Mesendoderm (in vitro differentiated cells): ENCODE measurements at regions not wholly inside any gene's neighbourhood (a gene's known extent, or its start where the extent isn't known, plus 50 kb on each side); places are given as distances from the start of the nearest gene placed in this dataset.

Experiments used
- DNase-seq: peaks from one replicate; pipeline ENCODE4 v3.0.0; 2013
- H2AK5ac ChIP-seq: 2 replicates; pipeline ENCODE4 v1.6.1; 2013; ENCODE audit warnings: low read length, inconsistent platforms
- H2BK120ac ChIP-seq: 2 replicates; pipeline ENCODE4 v1.6.1; 2013; ENCODE audit warnings: low read depth, mild to moderate bottlenecking, low read length, moderate library complexity, mixed read lengths
- H2BK15ac ChIP-seq: replicated peaks from 2 replicates; pipeline ENCODE4 v1.6.1; 2013; ENCODE audit warnings: low read depth, mild to moderate bottlenecking, moderate library complexity
- H2BK5ac ChIP-seq: 2 replicates; pipeline ENCODE4 v1.6.1; 2013; ENCODE audit warnings: low read length, inconsistent platforms
- H3K18ac ChIP-seq: 2 replicates; pipeline ENCODE4 v1.6.1; 2013; ENCODE audit warnings: mild to moderate bottlenecking, low read length, mixed read lengths
- H3K23ac ChIP-seq: one replicate; pipeline ENCODE4 v1.6.1; 2013; ENCODE audit warnings: low read length
- H3K27ac ChIP-seq: 2 replicates; pipeline ENCODE4 v1.5.1; 2013; ENCODE audit warnings: low read depth, mild to moderate bottlenecking, inconsistent platforms, low read length, moderate library complexity
- H3K27me3 ChIP-seq: 2 replicates; pipeline ENCODE4 v1.6.1; 2013; ENCODE audit warnings: low read length, control low read depth, mild to moderate bottlenecking, inconsistent platforms; ENCODE audit not compliant: insufficient read depth, poor library complexity
- H3K36me3 ChIP-seq: 2 replicates; pipeline ENCODE4 v1.6.1; 2013; ENCODE audit warnings: low read length, inconsistent platforms; ENCODE audit not compliant: control insufficient read depth, insufficient read depth
- H3K4ac ChIP-seq: one replicate; pipeline ENCODE4 v1.6.1; 2013; ENCODE audit warnings: low read depth, mild to moderate bottlenecking, low read length, moderate library complexity
- H3K4me1 ChIP-seq: 2 replicates; pipeline ENCODE4 v1.6.1; 2013; ENCODE audit warnings: low read depth, low read length, inconsistent platforms; ENCODE audit not compliant: control insufficient read depth
- H3K4me2 ChIP-seq: 2 replicates; pipeline ENCODE4 v1.6.1; 2013; ENCODE audit warnings: low read length
- H3K4me3 ChIP-seq: 2 replicates; pipeline ENCODE4 v1.5.1; 2013; ENCODE audit warnings: mild to moderate bottlenecking, low read length
- H3K56ac ChIP-seq: one replicate; pipeline ENCODE4 v1.6.1; 2013; ENCODE audit warnings: low read length
- H3K79me1 ChIP-seq: 2 replicates; pipeline ENCODE4 v1.6.1; 2013; ENCODE audit warnings: low read length, inconsistent platforms
- H3K79me2 ChIP-seq: 2 replicates; pipeline ENCODE4 v1.6.1; 2013; ENCODE audit warnings: mild to moderate bottlenecking, low read length; ENCODE audit not compliant: control insufficient read depth, insufficient read depth
- H3K9ac ChIP-seq: 2 replicates; pipeline ENCODE4 v1.6.1; 2013; ENCODE audit warnings: low read length, inconsistent platforms
- H4K5ac ChIP-seq: one replicate; pipeline ENCODE4 v1.6.1; 2013; ENCODE audit warnings: low read length
- H4K8ac ChIP-seq: one replicate; pipeline ENCODE4 v1.6.1; 2013; ENCODE audit warnings: low read depth, mild to moderate bottlenecking, control low read depth, low read length, moderate library complexity
- WGBS: extraction: QIAGEN DNeasy Blood & Tissue Kit; methylation state at CpG from one replicate; pipeline ENCODE4 v1.1.7; 2013; ENCODE audit warnings: low lambda C conversion rate, missing lambda C conversion rate; ENCODE audit not compliant: insufficient coverage; ENCODE audit errors: extremely low coverage; 5-methylcytosine and 5-hydroxymethylcytosine counted together

GRCh38 chr9:74373348-74373747 is 123.8 kb upstream of the RORB start:
- no peak overlapping the region for H3K4me3 ChIP-seq
- no peak for DNase-seq
- no peak overlapping the region for H3K9ac ChIP-seq

GRCh38 chr9:74379718-74380117 is 117.4 kb upstream of the RORB start:
- Histone ChIP-seq H3K9ac (no peak overlapping the region), H2BK120ac (no peak overlapping the region), H3K18ac (no peak overlapping the region), H3K79me1 (no peaks in the 10 kb centered on the region), H2BK15ac (no peak overlapping the region), H3K23ac (no peak overlapping the region), H3K4ac (no peak overlapping the region), H3K27ac (no peak overlapping the region), H4K5ac (no peak overlapping the region), H2AK5ac (no peak overlapping the region), H3K79me2 (no peaks in the 10 kb centered on the region), H4K8ac (no peak overlapping the region), H3K4me1 (no peaks in the 10 kb centered on the region), H3K36me3 (no peaks in the 10 kb centered on the region), H2BK5ac (no peak overlapping the region), H3K4me2 (no peak overlapping the region), H3K4me3 (no peak overlapping the region), H3K27me3 (no peaks in the 10 kb centered on the region), H3K56ac (no peak overlapping the region)
- WGBS = no CpG with 5 or more reads among the region's 2 CpGs
- peak; percentile 86 for DNase-seq

More at GRCh38 chr9:74373348-74373747, 123.8 kb upstream of the RORB start:
- no peak overlapping the region for H4K5ac ChIP-seq
- H2BK120ac ChIP-seq = no peak overlapping the region
- no peak overlapping the region for H2BK5ac ChIP-seq
- no peaks in the 10 kb centered on the region for H3K4me1 ChIP-seq
- H3K18ac ChIP-seq = no peak overlapping the region
- no peaks in the 10 kb centered on the region for H3K27me3 ChIP-seq
- H3K36me3 ChIP-seq = no peaks in the 10 kb centered on the region
- no peak overlapping the region for H3K27ac ChIP-seq
- no peak overlapping the region for H3K4me2 ChIP-seq
- no peaks in the 10 kb centered on the region for H3K79me1 ChIP-seq
- H3K4ac ChIP-seq = no peak overlapping the region
- no peak overlapping the region for H2BK15ac ChIP-seq
- H3K56ac ChIP-seq = no peak overlapping the region
- H2AK5ac ChIP-seq = no peak overlapping the region
- H4K8ac ChIP-seq = no peak overlapping the region
- H3K79me2 ChIP-seq = no peaks in the 10 kb centered on the region
- H3K23ac ChIP-seq = no peak overlapping the region

GRCh38 chr9:74391816-74392215 is 105.3 kb upstream of the RORB start:
- H3K9ac ChIP-seq = no peak overlapping the region
- H3K79me1 ChIP-seq = no peaks in the 10 kb centered on the region
- H4K8ac ChIP-seq = no peak overlapping the region
- H4K5ac ChIP-seq = no peak overlapping the region
- no peaks in the 10 kb centered on the region for H3K36me3 ChIP-seq
- H3K4me2 ChIP-seq = no peak overlapping the region
- H2AK5ac ChIP-seq = no peak overlapping the region
- no peak overlapping the region for H3K27ac ChIP-seq
- no peak overlapping the region for H3K18ac ChIP-seq
- H3K4me3 ChIP-seq = no peak overlapping the region
- no peak overlapping the region for H2BK120ac ChIP-seq
- peak; percentile 40 for DNase-seq
- no peak overlapping the region for H2BK5ac ChIP-seq
- H3K23ac ChIP-seq = no peak overlapping the region
- H3K79me2 ChIP-seq = no peaks in the 10 kb centered on the region
- no peaks in the 10 kb centered on the region for H3K27me3 ChIP-seq
- H3K56ac ChIP-seq = no peak overlapping the region
- H3K4me1 ChIP-seq = no peaks in the 10 kb centered on the region
- H2BK15ac ChIP-seq = no peak overlapping the region
- H3K4ac ChIP-seq = no peak overlapping the region
- WGBS = no CpG with 5 or more reads among the region's 2 CpGs

GRCh38 chr9:74403581-74403980 is 93.6 kb upstream of the RORB start:
- Histone ChIP-seq H3K4me3 (no peak overlapping the region), H3K27ac (no peak overlapping the region), H2BK120ac (no peak overlapping the region), H3K18ac (no peak overlapping the region), H4K8ac (no peak overlapping the region), H3K4ac (no peak overlapping the region), H3K27me3 (no peaks in the 10 kb centered on the region), H4K5ac (no peak overlapping the region), H3K56ac (no peak overlapping the region), H3K23ac (no peak overlapping the region), H3K79me2 (no peaks in the 10 kb centered on the region), H2BK5ac (no peak overlapping the region), H3K79me1 (no peaks in the 10 kb centered on the region), H3K4me1 (no peaks in the 10 kb centered on the region), H2AK5ac (no peak overlapping the region), H3K36me3 (no peaks in the 10 kb centered on the region), H3K9ac (no peak overlapping the region), H3K4me2 (no peak overlapping the region), H2BK15ac (no peak overlapping the region)
- DNase-seq = no peak

- no peak overlapping the region for H3K4me3 ChIP-seq
- H3K56ac ChIP-seq = no peak overlapping the region
- no peaks in the 10 kb centered on the region for H3K27me3 ChIP-seq
Observed at GRCh38 chr9:74404620-74405019, 92.5 kb upstream of the RORB start.

GRCh38 chr9:74407166-74407565 is 90.0 kb upstream of the RORB start:
- Histone ChIP-seq H3K27ac (no peak overlapping the region), H4K8ac (no peak overlapping the region), H3K36me3 (no peaks in the 10 kb centered on the region), H2BK120ac (no peak overlapping the region), H2BK5ac (no peak overlapping the region), H3K9ac (no peak overlapping the region), H3K79me1 (no peaks in the 10 kb centered on the region), H2AK5ac (no peak overlapping the region), H3K23ac (no peak overlapping the region), H3K4me3 (no peak overlapping the region), H3K4ac (no peak overlapping the region), H3K18ac (no peak overlapping the region), H3K4me1 (no peaks in the 10 kb centered on the region), H3K79me2 (no peaks in the 10 kb centered on the region), H3K56ac (no peak overlapping the region), H2BK15ac (no peak overlapping the region), H3K4me2 (no peak overlapping the region), H4K5ac (no peak overlapping the region), H3K27me3 (no peaks in the 10 kb centered on the region)
- WGBS = 100% methylated on average over 1 of the region's 3 CpGs
- no peak for DNase-seq

More at GRCh38 chr9:74404620-74405019, 92.5 kb upstream of the RORB start:
- Histone ChIP-seq H3K18ac (no peak overlapping the region), H3K4ac (no peak overlapping the region), H3K27ac (no peak overlapping the region), H3K9ac (no peak overlapping the region), H2AK5ac (no peak overlapping the region), H3K79me2 (no peaks in the 10 kb centered on the region), H3K23ac (no peak overlapping the region), H3K79me1 (no peaks in the 10 kb centered on the region), H3K36me3 (no peaks in the 10 kb centered on the region), H4K5ac (no peak overlapping the region), H3K4me2 (no peak overlapping the region), H2BK5ac (no peak overlapping the region), H2BK15ac (no peak overlapping the region), H4K8ac (no peak overlapping the region), H2BK120ac (no peak overlapping the region), H3K4me1 (no peaks in the 10 kb centered on the region)
- no peak for DNase-seq
- no CpG with 5 or more reads among the region's 2 CpGs for WGBS
